OCI-LY3 (cell line): ENCODE measurements at regions not wholly inside any gene's neighbourhood (a gene's known extent, or its start where the extent isn't known, plus 50 kb on each side); places are given as distances from the start of the nearest gene placed in this dataset.

Experiments used
- EZH2phosphoT487 ChIP-seq: fragments of 200-600 bp; shearing (Covaris generic); IDR thresholded peaks from 2 replicates; pipeline ENCODE4 v1.6.1; 2018; ENCODE audit warnings: antibody characterized with exemption, mixed run types, low read depth
- TF ChIP-seq, protein P1 (sequence below): fragments of 200-600, 300-600 bp; sonication (generic); IDR thresholded peaks from 2 replicates; pipeline ENCODE4 v1.5.1; 2014; ENCODE audit warnings: antibody characterized with exemption, low read length, low read depth

DNA sequence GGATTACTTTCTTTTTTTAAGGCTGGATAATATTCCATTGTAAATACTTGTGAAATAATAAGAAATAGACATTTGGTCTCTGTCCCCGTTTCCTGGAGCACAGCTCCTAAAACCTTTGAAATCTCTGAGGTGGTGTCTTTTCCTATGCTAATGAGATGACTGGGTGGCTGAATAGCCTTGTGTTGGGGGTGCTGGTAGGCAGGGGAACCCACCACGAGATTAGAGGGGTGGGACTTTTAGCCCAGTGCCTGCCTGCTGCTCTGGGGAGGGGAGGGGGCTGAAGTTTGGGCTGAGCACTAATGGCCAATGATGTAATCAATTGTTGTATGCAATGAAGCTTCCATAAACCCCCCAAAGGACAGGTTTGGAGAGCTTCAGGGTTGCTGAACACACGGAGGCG is 175.7 kb downstream of the FGF9 start:
- TF ChIP-seq, protein P1, sequence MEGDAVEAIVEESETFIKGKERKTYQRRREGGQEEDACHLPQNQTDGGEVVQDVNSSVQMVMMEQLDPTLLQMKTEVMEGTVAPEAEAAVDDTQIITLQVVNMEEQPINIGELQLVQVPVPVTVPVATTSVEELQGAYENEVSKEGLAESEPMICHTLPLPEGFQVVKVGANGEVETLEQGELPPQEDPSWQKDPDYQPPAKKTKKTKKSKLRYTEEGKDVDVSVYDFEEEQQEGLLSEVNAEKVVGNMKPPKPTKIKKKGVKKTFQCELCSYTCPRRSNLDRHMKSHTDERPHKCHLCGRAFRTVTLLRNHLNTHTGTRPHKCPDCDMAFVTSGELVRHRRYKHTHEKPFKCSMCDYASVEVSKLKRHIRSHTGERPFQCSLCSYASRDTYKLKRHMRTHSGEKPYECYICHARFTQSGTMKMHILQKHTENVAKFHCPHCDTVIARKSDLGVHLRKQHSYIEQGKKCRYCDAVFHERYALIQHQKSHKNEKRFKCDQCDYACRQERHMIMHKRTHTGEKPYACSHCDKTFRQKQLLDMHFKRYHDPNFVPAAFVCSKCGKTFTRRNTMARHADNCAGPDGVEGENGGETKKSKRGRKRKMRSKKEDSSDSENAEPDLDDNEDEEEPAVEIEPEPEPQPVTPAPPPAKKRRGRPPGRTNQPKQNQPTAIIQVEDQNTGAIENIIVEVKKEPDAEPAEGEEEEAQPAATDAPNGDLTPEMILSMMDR, result no peak
- no peak for TF ChIP-seq EZH2phosphoT487
